Neural progenitor cell (in vitro differentiated cells): ENCODE measurements at regions not wholly inside any gene's neighbourhood (a gene's known extent, or its start where the extent isn't known, plus 50 kb on each side); places are given as distances from the start of the nearest gene placed in this dataset.

Experiments used
- CTCF ChIP-seq: fragments of 200-600 bp; sonication (generic); IDR thresholded peaks from 2 replicates; pipeline ENCODE4 v1.5.1; 2017; ENCODE audit warnings: antibody characterized with exemption, mild to moderate bottlenecking
- EZH2 ChIP-seq: fragments of 200-600 bp; sonication (generic); IDR thresholded peaks from 2 replicates; pipeline ENCODE4 v1.6.1; 2017; ENCODE audit warnings: antibody characterized with exemption, mild to moderate bottlenecking, moderate library complexity
- EZH2phosphoT487 ChIP-seq: fragments of 200-600 bp; sonication (generic); IDR thresholded peaks from 2 replicates; pipeline ENCODE4 v1.6.1; 2017; ENCODE audit warnings: antibody characterized with exemption

GRCh38 chr13:103349211-103349980, 283.2 kb upstream of the SLC10A2 start:
- TF ChIP-seq CTCF (no peak), EZH2phosphoT487 (no peak), EZH2 (no peak)
